ENCODE measurements at regions not wholly inside any gene's neighbourhood (a gene's known extent, or its start where the extent isn't known, plus 50 kb on each side); places are given as distances from the start of the nearest gene placed in this dataset.

DNA sequence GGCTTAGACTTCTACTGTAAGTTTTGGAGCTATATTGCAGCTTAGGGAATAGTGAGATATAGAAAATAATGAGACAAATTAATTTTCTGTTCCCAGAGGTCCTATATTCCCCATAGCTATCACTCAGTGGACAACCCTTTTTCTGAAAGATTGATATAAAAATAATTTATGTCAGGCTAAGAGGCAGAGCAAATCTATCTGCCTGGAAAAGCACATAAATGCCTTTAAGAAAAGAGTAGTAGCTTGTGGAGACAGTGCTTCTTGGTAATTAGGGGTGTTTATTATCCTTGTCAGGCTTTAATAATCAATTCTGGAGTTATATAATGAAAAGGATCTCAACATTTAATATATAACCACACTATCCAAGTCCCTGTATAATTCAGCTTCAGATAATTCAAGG lies 1162.8 kb upstream of the PCDH20 start:
- no peak for TF ChIP-seq YY1 (IDR thresholded peaks at IDR 0.05; ENCODE audit: low read depth)
- TF ChIP-seq, protein P1, sequence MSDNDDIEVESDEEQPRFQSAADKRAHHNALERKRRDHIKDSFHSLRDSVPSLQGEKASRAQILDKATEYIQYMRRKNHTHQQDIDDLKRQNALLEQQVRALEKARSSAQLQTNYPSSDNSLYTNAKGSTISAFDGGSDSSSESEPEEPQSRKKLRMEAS (IDR thresholded peaks at IDR 0.05), result no peak
- TF ChIP-seq, protein P2, sequence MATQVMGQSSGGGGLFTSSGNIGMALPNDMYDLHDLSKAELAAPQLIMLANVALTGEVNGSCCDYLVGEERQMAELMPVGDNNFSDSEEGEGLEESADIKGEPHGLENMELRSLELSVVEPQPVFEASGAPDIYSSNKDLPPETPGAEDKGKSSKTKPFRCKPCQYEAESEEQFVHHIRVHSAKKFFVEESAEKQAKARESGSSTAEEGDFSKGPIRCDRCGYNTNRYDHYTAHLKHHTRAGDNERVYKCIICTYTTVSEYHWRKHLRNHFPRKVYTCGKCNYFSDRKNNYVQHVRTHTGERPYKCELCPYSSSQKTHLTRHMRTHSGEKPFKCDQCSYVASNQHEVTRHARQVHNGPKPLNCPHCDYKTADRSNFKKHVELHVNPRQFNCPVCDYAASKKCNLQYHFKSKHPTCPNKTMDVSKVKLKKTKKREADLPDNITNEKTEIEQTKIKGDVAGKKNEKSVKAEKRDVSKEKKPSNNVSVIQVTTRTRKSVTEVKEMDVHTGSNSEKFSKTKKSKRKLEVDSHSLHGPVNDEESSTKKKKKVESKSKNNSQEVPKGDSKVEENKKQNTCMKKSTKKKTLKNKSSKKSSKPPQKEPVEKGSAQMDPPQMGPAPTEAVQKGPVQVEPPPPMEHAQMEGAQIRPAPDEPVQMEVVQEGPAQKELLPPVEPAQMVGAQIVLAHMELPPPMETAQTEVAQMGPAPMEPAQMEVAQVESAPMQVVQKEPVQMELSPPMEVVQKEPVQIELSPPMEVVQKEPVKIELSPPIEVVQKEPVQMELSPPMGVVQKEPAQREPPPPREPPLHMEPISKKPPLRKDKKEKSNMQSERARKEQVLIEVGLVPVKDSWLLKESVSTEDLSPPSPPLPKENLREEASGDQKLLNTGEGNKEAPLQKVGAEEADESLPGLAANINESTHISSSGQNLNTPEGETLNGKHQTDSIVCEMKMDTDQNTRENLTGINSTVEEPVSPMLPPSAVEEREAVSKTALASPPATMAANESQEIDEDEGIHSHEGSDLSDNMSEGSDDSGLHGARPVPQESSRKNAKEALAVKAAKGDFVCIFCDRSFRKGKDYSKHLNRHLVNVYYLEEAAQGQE (IDR thresholded peaks at IDR 0.05; ENCODE audit: low read depth), result no peak
- TF ChIP-seq RAD21 (IDR thresholded peaks at IDR 0.05; ENCODE audit: low read depth), result no peak
